Brain microvascular endothelial cell (primary cell): ENCODE measurements at regions not wholly inside any gene's neighbourhood (a gene's known extent, or its start where the extent isn't known, plus 50 kb on each side); places are given as distances from the start of the nearest gene placed in this dataset.

ENCODE experiments used
- DNase-seq: peaks from one replicate; pipeline ENCODE4 v3.0.0-alpha.2; 2020
- H3K27ac ChIP-seq: fragments of 250-450 bp; sonication (Bioruptor Pico); 2 replicates; pipeline ENCODE4 v1.5.1; 2020; ENCODE audit warnings: mild to moderate bottlenecking, moderate library complexity
- H3K27me3 ChIP-seq: fragments of 250-450 bp; sonication (Bioruptor Pico); replicated peaks from 2 replicates; pipeline ENCODE4 v1.5.1; 2020; ENCODE audit warnings: mild to moderate bottlenecking
- H3K36me3 ChIP-seq: fragments of 250-450 bp; sonication (Bioruptor Pico); replicated peaks from 2 replicates; pipeline ENCODE4 v1.5.1; 2020; ENCODE audit warnings: mild to moderate bottlenecking
- H3K4me3 ChIP-seq: 2 replicates; pipeline ENCODE4 v1.5.1; 2011; ENCODE audit warnings: low read depth, mild to moderate bottlenecking, control low read depth, low read length, moderate library complexity
- CTCF ChIP-seq: IDR thresholded peaks from 2 replicates; pipeline ENCODE4 v1.5.1; 2011; ENCODE audit warnings: low read depth, mild to moderate bottlenecking, moderate library complexity, low read length, control low read depth, inconsistent platforms; ENCODE audit errors: missing control alignments
- in situ Hi-C: cut with HindIII; loops from 2 replicates; pipeline ENCODE4 v1.10.0; 2017; ENCODE audit warnings: low sequenced_read_pairs, low pct_ligation_motif_present

- no peak overlapping the region for H3K4me3 ChIP-seq
- H3K27ac ChIP-seq: no peak overlapping the region
- DNase-seq: no peak
- TF ChIP-seq CTCF: no peak
- H3K27me3 ChIP-seq: no peaks in the 10 kb centered on the region
- H3K36me3 ChIP-seq: no peaks in the 10 kb centered on the region
- in situ Hi-C loops: no loop called here
Measured at GRCh38 chr14:97299661-97300060, 502.5 kb downstream of the VRK1 start.

- in situ Hi-C loops: no loop called here
- Histone ChIP-seq H3K4me3 (no peak overlapping the region), H3K27me3 (no peaks in the 10 kb centered on the region), H3K27ac (no peak overlapping the region), H3K36me3 (no peaks in the 10 kb centered on the region)
- no peak for DNase-seq
- TF ChIP-seq CTCF: no peak
Measured at GRCh38 chr14:97301931-97302559, 504.9 kb downstream of the VRK1 start.

GRCh38 chr14:97306133-97306759 lies 509.1 kb downstream of the VRK1 start:
- DNase-seq: no peak

GRCh38 chr14:97306760-97307246 lies 509.6 kb downstream of the VRK1 start:
- DNase-seq: no peak

More at GRCh38 chr14:97306133-97306759, 509.1 kb downstream of the VRK1 start:
- H3K27me3 ChIP-seq: no peaks in the 10 kb centered on the region
- no peak for TF ChIP-seq CTCF
- no peaks in the 10 kb centered on the region for H3K36me3 ChIP-seq
- no peak overlapping the region for H3K27ac ChIP-seq
- H3K4me3 ChIP-seq: no peak overlapping the region
- in situ Hi-C loops: no loop called here

GRCh38 chr14:97311411-97311810 lies 514.2 kb downstream of the VRK1 start:
- in situ Hi-C loops: no loop called here
- no peak for DNase-seq
- H3K4me3 ChIP-seq: no peak overlapping the region
- no peaks in the 10 kb centered on the region for H3K36me3 ChIP-seq
- TF ChIP-seq CTCF: no peak
- H3K27ac ChIP-seq: no peak overlapping the region
- H3K27me3 ChIP-seq: no peaks in the 10 kb centered on the region

More at GRCh38 chr14:97306760-97307246, 509.6 kb downstream of the VRK1 start:
- H3K27me3 ChIP-seq: no peaks in the 10 kb centered on the region
- no peak for TF ChIP-seq CTCF
- H3K36me3 ChIP-seq: no peaks in the 10 kb centered on the region
- H3K4me3 ChIP-seq: no peak overlapping the region
- no peak overlapping the region for H3K27ac ChIP-seq
- in situ Hi-C loops: no loop called here
